ENCODE measurements at regions not wholly inside any gene's neighbourhood (a gene's known extent, or its start where the extent isn't known, plus 50 kb on each side); places are given as distances from the start of the nearest gene placed in this dataset.
"Not testable (repeated sequence)": the region's sequence is repeated elsewhere in the genome, so short reads cannot be mapped to it uniquely, and the experiment has no call there.

DNA sequence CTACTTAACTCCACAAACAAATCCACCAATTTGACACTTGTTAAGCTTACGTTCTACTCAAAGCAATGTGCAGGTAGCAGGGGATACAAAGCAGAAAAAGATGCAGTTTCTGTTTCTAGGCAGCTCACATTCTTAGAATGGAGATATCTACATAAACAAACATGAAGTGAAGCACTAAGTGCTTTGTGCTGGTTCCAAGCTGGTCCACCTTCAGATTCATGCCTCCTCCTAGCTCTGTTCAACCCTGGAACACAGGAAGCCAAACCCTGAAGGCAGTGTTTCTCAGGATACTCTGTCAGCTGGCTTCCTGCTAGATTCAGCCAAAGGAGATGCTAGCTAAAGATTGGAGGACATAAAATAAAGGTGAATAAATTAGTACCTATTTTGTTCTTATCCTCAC is 55.3 kb upstream of the NOL4 start:
- DNase-seq = no peak

DNA sequence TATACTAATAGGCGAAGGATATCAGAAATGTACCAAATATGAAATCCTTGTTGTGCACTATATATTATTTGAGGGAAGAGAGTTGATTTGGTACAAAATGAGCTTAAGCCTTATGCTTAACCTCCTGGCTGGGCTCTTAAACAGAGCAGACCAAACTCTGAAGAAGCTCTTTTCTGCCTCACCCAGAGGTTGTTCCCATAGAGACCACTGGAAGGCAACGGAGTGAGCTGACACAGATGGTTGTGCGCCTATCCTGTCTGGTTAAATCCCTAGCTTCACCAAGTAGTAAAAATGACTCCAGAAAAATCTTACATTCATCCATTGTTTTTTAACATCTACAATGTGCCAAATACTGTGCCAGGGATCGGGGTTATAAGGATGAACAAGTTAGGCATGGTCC is 55.9 kb upstream of the NOL4 start:
- no peak for DNase-seq

DNA sequence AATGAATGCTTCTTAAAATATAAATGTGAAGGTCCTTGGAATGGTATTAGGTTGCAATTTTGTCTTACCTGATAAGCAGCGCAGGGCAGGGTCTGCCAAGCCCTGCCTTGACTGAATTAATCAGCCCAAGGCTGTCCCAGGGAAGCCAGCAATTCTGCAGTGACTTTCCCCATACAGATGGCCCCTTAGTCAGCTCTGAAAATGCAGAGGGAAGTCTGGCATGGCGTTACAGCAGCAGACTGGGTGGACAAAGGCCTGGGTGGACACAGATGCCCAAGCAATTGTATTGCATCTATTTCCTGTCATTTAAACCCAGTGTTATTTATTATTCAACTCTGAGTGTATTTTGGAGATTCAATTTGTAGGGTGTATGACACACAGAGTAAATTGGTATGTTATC is 56.6 kb upstream of the NOL4 start:
- no peak for DNase-seq

DNA sequence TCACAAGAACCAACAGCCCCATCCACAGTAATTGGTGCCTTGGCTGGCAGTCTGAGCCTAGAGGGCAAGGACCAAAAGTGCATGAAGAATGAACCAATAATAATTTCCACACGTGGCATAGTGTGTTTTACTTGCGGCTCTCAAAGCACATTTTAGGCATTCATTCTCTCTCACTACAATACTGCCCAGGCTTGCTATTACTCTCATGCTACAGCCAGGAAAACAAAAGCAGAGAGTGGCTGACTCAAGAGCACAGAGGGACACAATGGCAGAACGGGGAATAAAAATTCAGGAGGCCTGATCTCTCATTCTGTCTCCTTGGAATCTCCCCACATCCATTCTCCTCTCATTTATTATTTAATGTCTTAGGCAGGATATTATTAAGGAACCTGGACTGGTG is 57.0 kb upstream of the NOL4 start:
- DNase-seq = peak; percentile 11

DNA sequence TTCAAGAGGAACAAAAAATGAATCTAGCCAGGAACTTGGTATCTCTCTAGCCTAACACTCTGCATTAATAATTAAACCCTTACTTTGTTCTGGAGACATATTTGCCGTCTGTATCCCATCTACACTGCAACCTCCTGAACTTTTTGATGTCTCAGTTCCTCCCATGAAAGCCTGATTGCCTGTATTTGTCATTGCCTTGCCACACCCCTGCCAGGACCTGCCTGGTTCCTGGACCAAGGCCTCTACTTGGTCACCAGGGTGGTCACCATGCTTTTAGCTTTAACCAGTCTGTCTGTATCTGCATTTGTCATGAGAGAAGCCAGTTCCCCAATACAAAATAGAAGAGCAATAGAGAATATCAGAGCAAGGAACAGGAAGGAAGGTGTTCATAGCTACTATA is 58.8 kb upstream of the NOL4 start:
- no peak for DNase-seq

DNA sequence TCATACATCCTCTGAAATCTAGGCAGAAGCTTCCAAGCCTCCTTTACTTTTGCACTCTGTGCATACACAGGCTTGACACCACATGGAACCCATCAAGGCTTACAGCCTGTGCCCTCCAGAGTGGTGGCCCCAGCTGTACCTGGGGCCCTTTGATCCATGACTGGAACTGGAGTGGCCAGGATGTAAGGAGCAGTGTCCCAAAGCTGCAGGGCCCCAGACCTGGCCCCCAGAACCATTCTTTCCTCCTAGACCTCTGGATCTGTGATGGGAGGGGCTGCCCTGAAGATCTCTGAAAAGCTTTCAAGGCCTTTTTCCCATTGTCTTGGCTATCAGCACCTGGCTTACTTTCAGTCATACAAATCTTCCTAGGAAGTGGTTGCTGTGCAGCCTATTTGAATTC is 63.1 kb upstream of the NOL4 start:
- DNase-seq = no peak

DNA sequence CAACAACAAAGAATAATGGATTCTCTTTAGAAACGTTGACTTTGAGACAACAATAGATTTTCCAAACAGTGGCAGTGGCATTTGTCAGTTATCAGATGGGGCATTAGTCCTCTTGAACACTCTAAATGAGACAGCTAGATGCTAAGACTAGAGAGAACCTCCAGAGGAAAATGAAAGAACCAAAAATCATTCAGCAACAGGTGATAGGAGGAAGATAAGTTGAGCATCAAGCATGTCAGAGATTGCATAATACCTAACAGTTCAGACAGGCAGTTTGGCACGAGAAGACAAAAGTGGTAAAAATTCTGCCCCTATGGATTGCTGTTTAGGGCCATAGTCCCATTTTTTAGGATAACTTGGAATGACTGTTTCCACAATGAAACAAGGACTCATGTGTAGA is 67.9 kb upstream of the NOL4 start:
- DNase-seq = no peak

DNA sequence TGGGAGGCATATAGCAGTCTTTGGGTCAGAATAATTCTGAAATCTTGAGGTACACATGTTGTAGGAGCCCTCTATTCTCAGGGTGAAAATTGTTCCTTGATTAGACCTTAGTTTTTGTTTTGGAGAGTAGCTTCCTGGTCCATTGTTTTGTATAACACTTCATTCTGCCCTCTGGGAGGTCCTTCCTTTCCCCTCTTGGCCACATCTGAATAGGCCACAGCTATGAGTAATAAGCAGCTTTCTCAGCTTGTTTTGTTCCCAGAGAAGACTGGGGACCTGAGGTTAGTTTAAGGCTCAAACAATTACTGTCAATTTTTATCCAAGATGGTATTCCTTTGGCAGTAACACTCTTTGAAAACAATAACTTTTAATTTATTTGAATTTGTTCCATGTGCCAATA is 72.6 kb upstream of the NOL4 start:
- DNase-seq = no peak

DNA sequence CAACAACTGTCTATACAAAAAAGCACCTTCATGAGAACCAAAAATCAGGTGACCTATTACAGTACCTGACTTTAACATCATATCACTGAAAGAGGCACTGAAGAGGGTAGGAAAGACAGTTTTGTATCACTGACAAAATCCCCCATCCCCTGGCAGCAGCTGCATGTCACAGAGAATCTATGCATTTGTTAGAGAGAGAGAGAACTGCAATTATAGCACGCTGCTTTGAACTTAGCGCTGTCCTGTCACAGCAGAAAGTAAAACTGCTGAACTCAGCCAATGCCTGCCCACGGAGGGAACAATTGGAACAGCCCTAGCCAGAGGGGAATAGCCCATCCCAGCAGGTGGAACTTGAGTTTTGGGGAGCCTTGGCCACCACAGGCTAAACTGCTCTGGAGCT is 75.1 kb upstream of the NOL4 start:
- DNase-seq = no peak

DNA sequence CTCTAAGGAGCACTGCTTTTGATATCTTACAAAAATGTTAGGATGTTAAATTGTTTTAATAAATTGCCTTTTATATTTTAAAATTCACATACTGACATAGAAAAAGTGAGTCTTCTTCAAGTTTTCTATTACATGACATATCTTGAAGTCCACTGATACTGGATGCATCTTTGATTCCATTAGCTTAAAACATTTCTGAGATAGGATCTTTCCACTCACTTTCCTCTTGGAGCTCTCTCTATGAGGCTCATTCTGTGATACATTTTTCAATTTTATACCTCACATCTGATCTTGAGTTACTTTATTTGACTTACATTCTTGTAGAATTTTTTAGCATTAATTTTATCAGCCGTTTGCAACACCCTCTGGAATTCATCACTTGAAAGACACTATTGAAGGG is 86.8 kb upstream of the NOL4 start:
- DNase-seq = no peak

DNA sequence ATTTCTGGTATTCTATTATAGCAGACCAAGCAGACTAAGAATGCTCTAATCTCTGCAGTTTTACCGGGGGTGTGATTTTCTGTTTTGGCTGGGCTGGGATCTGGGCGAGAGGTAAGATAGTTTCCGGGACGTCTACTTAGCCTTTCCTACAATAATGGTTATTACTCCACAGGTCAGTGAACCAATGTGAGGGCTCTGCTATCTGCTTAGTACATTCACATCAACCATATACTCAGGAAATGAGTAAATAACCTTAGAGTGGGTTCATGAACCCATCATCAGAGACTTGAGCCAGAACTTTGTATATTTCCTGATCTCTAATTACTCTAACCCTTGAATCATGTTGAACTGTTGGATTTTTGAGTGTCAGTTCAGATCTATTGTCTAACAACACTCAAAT is 90.1 kb upstream of the NOL4 start:
- no peak for DNase-seq

DNA sequence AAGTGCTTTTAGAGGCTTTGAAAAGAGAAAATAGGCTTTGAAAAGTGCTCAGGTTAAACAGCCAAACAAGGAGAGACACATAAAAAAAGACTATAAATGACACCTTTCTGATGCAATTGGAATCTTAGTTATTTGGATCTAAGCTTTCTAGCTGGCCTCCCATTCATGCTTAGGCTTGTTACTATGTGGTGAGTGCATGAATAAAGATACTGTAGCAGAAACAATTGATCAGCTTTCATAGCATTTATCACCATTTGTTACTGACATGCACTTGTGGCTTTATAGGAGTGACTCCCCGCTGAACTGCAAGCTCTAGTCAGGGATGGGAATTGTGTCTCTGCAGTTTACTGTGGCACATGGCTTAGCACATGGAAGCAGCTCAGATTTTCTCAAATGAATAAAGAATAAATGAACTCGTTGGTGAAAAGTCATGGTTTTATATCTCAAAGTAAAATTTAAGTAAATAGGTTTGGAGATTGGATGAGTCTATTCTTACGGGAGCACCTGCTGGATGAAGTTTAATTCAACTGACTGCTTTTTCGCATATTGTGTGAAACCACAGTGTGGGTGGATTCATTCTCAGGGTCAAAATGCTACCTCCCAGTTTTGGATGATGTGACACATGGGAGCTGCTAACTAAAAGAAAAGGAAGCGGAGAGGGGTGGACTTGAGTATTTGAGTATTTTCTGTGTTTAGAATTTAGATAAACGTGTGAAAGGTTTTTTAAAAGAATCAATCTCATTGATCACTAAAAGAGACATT is 91.1 kb upstream of the NOL4 start:
- DNase-seq = no peak

DNA sequence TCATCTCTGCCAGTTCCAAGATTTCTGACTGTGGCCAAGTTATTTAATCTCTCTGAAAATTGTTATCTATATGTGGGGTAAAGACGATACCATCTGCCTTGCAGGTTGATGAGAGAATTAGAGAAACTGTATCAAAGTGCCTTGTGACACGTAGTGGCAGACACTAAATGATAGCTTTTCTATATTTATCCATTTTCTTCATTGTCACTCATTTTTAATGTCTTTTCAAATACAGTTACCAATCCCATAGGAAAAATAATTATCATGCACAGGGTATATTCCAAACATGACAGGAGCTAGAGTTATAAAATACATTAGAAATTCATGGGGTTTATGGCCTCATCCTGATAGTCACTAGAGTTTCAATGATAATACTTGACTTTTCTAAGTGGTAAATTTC is 95.6 kb upstream of the NOL4 start:
- no peak for DNase-seq

DNA sequence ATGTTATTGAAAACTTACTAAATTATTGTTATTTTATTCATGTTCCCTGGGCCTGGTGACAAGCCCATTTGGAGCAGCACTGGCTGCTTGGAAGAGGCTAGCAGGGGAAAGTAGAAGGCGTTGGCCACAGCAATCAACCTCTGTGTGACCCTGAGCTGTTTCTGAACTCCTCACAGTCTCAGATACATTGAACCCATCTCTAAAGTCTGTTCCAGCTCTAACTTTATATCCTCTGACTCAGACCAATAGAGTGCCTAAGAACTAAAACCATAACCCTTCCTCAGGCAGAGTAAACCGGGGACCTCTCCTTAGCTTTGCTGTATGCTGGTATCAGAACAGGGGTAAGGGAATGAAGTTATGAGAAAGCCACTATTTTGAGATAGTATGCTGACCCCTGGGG is 96.4 kb upstream of the NOL4 start:
- no peak for DNase-seq

DNA sequence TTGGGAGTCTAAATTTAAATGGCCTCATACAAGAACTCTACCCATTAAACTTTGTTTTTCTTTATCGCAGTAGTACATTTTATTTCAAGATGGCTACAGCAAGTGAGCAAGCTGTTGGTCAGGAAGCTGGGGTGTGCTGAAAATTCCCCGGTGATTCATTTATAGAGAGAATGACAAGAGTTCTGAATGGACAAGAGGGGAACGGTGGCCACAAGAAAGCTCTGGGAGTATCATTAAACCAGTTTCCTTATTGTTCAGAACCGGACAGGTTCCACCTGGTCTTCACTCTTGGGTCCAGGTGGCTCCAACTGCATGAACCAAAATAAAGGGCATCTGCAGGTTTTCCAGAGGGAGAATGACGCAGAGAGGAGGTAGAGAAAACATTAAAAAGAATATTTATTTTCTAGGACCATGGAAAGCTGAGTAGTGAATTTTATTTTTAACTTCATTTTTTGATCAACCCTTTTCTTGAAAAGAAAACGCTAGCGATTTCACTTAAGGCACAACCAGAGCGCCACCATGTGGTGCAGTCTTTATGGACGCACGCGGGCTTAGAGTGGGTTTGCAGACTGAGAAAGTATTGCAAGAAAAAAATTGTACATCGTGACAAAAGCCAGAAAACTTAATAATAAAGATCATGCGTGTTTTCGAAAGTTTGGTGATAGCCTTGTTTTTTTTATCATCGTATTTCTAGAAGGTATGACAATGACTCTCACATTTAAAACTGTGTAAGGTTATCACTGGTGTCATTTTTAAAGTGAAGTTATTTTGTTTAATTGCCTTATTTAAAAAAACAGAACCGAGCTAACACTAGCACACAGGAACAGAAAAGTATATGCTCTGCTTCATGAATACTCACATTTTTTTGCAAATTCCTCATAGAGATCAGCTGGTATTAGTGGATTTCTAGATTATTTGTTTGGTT is 97.9 kb upstream of the NOL4 start:
- peak; percentile 68 for DNase-seq

DNA sequence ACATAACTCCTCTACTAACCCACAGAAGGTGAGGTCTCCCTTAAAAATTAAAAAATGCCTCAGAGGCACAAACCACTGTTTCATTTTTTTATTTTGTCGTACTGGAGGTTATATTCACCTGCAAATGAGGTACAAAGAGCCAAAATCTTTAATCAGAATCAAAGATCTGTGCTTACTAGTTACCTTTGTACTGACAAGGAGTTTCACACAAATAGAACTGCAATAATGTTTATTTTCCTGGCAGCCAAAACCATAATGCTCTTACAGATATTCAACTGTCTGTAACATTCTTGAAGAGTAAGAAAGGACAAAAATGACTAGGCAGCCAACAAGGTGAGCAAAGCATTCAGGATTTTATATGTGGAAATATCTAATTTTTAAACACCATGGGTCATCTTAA is 105.1 kb upstream of the NOL4 start:
- DNase-seq = no peak

DNA sequence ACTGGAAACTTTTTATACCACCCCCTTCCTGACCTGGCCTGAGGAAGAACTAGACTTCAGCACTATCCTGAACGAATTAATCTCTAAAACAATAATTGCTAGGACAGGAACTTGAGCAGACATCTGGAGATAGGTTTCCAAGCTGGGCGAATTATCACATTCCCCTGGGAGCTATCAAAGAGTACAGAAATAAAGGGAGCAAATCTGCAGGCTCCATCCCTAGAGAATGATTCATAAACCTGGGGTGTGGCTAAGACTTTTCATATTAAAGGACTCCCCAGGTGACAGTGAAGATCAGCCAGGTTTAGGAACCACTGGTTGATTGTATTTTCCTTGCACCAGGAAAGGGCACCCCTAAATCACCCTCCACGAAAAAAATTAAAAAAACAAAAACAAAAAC is 105.6 kb upstream of the NOL4 start:
- DNase-seq = no peak

DNA sequence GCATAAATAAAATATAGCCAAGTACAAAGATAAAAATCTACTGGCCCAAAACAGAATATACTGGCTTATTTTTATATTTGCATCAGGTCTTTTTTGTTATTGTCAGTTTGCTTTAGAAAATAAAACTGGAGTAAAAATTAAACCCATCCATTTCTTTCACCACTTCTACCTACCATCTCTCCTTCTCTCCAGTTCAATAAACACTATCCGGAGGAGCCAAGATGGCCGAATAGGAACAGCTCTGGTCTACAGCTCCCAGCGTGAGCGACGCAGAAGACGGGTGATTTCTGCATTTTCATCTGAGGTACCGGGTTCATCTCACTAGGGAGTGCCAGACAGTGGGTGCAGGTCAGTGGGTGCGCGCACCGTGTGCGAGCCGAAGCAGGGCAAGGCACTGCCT is 106.2 kb upstream of the NOL4 start:
- DNase-seq = not testable (repeated sequence)

DNA sequence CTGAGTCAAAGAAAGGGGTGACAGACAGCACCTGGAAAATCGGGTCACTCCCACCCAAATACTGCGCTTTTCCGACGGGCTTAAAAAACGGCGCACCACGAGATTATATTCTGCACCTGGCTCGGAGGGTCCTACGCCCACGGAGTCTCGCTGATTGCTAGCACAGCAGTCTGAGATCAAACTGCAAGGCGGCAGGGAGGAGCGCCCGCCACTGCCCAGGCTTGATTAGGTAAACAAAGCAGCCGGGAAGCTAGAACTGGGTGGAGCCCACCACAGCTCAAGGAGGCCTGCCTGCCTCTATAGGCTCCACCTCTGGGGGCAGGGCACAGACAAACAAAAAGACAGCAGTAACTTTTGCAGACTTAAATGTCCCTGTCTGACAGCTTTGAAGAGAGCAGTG is 106.6 kb upstream of the NOL4 start:
- not testable (repeated sequence) for DNase-seq

DNA sequence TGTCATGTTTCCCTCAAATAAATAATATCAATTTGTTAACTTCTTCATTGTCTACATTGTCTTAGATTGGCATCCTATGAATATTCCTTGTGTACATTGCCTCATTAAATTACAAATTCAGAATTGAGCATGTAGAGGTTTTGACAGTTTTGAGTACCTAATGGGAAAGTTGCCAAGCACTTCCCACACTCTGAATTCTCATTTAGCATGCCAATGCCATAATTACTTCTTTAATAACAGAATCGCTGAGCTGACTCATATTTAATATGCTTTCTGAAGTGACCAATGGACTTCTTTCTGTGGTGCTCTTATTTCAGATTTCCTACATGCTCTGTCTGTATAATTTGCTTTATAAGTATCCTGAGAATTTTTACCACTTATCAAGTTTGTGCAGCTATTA is 114.4 kb upstream of the NOL4 start:
- no peak for DNase-seq

DNA sequence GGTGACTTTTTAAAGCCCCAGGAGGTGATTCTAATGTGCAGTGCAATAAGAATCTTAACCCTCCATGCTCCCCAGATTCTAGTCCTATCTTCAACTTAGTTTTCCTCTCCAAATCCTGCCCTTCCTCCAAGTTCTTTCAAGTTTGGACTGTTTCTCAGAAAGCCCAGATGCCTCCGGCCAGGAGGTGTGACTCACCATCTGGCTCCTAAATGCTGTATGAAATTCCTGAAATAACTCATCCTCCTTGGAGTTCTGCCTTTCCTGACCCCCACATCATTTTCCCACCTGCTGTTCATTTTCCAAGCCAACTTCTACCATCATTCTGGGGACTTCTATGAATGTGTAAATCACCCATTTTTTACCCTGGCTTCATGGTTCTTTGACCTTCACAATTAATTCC is 118.2 kb upstream of the NOL4 start:
- DNase-seq = no peak

DNA sequence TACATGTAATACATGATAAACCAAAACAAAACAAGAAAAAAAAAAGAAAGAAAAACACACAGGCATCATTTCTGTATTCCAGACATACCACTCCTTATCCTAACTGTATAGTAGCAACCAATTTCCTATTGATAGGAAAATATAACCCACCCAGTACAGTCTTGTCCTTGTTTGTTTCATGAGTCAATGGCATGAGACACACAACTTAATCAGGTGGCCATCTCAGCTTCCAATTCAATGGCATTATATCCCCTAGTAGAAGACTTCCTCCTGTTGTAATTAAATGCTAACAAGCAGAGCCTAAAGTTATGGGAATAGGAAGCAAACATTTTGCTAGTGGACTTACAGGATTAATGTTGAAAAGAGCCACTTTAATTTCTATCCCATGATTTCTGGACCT is 121.0 kb upstream of the NOL4 start:
- no peak for DNase-seq

DNA sequence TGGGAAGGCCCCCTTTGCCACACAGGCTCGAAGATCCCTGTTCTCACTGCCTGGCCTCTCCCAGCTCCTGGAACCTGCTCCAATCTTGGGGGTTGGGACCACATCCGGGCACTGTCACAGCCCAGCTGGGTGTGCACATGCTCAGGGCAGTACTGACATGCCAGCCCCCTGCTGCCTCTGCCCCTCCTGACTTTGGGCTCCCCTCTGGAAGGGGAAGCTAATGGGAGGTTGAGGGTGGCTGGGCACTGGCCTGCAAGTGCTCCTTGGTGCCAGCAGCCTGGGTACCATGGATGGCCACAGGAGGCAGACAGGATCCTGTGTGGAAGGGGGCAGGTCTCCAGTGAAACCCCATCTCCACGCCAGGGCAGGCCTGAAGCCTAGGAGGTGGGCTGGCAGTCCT is 126.1 kb upstream of the NOL4 start:
- DNase-seq = no peak

DNA sequence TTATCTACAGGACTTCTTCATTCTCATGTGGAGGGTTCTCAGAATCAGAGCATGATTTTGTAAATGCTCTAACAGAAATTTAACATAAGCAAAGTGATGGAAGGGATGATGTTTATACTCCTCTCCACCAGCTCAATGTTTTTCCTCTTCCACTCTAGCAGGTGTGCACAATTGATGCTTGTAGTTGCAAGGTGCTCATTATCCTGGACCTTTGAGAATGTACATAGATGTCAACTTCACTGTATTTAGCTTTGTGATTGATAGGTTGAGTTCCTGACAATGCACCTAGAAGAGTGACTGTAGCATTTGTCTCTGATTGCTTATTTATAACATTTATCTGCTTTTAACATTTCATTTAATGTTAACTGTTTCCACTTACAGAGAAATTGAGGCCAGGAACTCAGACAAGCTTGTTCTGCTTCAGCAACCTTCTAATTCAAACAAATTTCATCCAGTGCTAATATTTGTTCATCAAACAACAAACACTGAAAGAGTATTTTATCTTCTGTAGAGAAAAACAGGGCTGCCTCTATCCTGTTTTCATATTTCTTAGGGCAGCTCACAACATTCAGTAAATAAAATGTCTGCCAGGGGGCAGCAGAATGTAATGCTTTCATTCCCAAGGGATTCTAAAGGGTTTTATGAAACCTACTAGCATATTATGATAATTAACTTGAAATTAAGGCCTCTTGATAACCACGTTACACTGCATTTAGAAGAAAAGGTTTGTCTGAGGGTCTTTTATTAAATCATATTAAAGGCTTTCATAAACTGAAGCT is 127.9 kb upstream of the NOL4 start:
- no peak for DNase-seq

Data from NCI-H1694 treated with DMSO at 0.1 percent for 48 hours (cell line).